Hematopoietic multipotent progenitor cell (in vitro differentiated cells): ENCODE measurements at regions not wholly inside any gene's neighbourhood (a gene's known extent, or its start where the extent isn't known, plus 50 kb on each side); places are given as distances from the start of the nearest gene placed in this dataset.

Experiments
- DNase-seq, 3 donors: peaks; one replicate each; pipeline ENCODE4 v3.0.0-alpha.2; 2011 to 2015; ENCODE audit warnings: low read depth in 2 of 3, low spot score in 2 of 3

GRCh38 chr17:71035226-71035625 lies 865.9 kb downstream of the KCNJ2 start:
- no peak for DNase-seq

DNA sequence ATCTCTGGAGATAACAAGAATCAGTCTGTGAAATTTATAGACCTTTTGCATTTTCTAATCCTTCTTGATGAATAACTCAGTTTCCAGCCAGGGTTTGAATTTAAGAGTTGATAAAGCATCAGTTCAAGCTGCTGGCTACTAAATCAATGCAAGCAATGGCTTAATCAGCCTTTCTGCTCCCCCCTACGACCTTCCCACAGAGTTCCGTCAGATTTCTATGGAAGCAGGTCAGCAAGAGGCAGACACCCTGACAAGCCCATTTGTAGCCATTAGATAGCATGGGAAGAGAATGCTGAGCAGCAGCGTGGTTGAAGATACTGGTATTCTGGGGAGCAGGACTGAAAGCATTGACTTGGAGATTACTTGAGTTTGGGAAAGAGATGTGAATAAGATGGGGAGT lies 868.1 kb downstream of the KCNJ2 start:
- no peak for DNase-seq

GRCh38 chr17:71039391-71039790 lies 870.1 kb downstream of the KCNJ2 start:
- DNase-seq, result no peak

DNA sequence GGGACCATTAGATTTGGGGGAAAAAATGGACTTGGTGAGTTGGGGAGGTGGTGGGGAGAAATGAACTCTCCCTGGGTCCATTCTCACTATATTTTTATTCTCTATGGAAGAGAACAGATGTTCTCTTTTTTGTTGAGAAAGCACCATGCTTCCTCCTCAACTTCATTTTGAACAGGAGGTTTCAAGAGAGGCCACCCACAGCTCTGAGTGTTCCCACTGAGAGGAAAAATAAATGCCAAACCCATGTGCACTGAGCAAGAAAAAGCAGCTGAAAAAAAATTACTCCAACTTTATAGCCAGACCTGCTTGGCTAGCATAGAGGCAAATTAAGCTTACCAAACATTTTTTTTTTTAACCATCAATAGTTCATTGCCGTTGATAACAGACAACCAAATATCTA lies 883.6 kb downstream of the KCNJ2 start:
- no peak for DNase-seq

- no peak for DNase-seq
Measured at GRCh38 chr17:71055128-71055527, 885.8 kb downstream of the KCNJ2 start.

- no peak for DNase-seq
Measured at GRCh38 chr17:71057448-71057847, 888.1 kb downstream of the KCNJ2 start.

GRCh38 chr17:71057938-71058337 lies 888.6 kb downstream of the KCNJ2 start:
- DNase-seq, result no peak

- DNase-seq, result no peak
Measured at GRCh38 chr17:71063127-71063526, 893.8 kb downstream of the KCNJ2 start.

DNA sequence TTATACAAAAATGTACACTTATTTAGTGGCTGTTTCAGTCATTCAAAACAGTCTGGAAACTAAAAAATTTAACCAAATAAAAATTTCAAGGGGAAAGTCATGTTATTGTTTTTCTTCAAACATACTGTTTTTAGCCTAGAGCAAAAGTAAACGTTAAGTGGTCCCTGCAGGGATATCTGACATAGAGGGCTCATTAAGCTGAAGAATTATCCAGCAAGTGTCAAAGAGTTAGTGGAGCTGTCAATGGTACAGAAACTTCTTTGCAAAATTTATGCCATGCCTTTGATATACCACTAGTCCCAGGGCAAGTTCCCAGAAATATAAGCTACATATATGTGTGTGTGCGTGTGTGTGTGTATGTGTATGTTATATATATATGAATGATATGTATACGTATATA lies 894.2 kb downstream of the KCNJ2 start:
- DNase-seq, result no peak

DNA sequence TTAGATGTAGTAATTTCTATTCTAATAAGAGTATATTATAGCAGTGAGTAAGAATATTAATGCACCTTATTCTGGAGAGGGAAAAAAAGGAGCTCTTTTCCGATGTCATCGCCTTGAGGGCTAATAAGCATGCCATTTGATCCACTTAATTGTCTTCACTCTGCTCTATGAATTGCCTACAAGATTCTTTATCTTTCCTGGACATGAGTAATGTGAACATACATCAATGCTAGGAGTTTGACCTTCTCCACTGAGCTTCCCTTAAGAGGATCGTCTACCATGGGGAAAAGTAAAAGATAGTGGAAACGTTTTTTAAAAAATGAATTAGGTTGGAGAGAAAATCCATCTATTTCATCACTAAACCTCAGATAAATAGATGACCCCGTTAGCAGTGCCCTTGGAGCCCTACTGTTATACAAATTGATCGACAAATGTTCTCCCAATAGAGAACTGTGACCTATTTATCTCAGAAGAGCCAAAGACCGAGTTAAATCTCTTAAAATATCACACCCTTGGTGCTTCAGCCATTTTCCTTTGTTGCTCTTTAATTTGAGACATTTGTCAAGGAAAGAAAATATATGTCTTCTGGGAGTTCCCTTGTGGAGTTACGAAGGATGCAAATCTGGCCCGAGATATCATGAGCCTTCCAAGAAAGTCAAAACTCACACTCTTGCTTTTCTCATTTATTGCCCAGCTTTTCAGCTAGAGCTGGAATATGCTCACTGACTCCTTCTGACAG lies 898.5 kb downstream of the KCNJ2 start:
- no peak for DNase-seq

GRCh38 chr17:71068408-71068750 lies 899.0 kb downstream of the KCNJ2 start:
- DNase-seq, result no peak

DNA sequence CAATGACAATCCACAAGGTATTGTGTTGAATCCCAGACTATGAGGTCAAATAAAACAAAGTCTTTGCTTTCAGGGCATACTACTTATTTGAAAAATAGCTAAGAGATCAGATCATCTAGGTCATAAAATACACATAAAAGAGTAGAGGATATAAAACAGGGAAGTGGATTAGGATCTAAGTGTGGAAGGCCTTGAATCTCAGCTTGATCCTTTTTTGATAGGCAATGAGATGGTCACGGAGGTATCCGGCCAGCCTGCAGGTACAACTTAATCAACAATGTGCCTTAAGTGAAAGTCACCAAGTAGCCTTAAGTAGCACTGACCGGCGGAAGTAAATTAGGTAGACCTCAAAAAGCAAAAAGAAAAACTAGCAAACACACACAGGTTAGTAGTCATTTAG lies 901.7 kb downstream of the KCNJ2 start:
- DNase-seq, result no peak

DNA sequence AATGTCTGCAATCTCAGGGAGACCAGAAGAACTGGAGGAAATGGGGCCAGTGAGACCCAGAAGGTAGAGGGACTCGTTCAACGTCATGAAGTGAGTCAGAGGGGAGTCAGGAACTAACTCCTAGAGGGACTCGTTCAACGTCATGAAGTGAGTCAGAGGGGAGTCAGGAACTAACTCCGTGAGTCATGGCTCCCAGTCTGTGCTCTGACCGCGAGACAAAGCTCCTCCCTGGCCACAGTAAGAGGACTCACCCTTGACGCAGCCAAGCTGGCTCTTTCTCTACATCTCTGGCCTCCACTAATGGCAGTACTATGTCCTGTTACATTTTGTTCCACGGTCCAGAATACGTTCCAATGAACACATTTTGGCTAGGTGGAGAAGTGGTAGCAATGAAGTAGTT lies 902.5 kb downstream of the KCNJ2 start:
- no peak for DNase-seq

- no peak for DNase-seq
Measured at GRCh38 chr17:71080937-71081336, 911.6 kb downstream of the KCNJ2 start.

DNA sequence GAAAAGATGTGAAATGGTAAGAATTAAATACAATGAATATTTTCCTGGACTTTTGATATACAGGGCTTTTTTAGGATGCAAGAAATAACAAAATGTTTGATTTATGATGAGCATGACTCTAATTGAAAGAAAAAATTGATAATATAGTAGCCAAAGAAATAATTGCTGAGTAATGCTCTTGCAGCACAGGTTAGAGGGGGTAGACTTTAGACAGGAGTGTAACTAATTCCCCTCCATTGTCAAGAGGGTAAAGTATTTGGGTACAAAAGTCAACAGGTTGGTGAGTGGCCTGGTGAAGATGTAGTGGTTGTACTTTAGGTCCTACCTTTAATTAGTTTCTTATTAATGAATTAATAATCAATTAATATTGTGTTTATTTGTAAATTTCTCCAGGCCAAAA lies 912.3 kb downstream of the KCNJ2 start:
- DNase-seq, result no peak

DNA sequence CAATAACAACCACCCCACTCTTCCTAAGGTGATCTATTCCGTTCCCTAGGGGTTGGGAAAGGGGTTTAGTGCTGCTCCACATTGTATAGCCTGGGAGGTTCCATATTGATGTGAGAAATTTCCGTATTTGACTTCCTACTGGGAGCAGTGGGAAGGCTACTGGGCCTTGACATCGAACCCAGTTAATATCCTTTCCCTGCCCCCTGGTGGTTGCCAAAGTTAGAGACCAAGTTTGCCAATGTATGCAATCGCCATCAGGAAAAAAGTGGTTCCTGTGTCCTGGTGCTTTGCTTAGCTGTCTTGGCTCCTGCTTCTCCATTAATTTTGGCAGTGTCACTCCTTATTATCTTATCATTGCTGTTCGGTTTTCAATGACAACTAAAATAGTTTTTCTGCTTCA lies 914.9 kb downstream of the KCNJ2 start:
- peak in 2 of 3 donors; percentile 34 to 48 for DNase-seq

GRCh38 chr17:71084838-71085237 lies 915.5 kb downstream of the KCNJ2 start:
- DNase-seq, result no peak

GRCh38 chr17:71085238-71086033 lies 916.1 kb downstream of the KCNJ2 start:
- DNase-seq, result peak in 2 of 3 donors; percentile 22 to 27

GRCh38 chr17:71089431-71089830 lies 920.1 kb downstream of the KCNJ2 start:
- DNase-seq, result no peak

DNA sequence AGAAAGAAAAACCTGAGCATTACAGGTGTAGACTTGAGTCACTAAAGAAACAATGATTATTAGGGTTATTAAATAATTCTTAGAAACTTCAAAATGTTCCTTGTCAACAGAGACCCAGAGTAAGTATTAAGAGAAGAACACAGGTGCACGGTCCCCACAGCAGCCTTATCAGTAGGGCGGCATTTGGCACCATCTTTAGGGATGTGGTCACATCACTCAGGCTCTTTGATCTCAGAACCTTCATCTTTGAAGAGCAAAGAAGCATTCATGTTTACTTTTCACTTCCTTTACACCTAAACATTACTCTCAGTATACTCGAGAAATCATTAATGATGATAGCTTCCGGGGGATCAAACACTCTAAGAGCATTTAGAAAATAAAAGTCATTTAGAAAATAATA lies 928.7 kb downstream of the KCNJ2 start:
- DNase-seq, result no peak

DNA sequence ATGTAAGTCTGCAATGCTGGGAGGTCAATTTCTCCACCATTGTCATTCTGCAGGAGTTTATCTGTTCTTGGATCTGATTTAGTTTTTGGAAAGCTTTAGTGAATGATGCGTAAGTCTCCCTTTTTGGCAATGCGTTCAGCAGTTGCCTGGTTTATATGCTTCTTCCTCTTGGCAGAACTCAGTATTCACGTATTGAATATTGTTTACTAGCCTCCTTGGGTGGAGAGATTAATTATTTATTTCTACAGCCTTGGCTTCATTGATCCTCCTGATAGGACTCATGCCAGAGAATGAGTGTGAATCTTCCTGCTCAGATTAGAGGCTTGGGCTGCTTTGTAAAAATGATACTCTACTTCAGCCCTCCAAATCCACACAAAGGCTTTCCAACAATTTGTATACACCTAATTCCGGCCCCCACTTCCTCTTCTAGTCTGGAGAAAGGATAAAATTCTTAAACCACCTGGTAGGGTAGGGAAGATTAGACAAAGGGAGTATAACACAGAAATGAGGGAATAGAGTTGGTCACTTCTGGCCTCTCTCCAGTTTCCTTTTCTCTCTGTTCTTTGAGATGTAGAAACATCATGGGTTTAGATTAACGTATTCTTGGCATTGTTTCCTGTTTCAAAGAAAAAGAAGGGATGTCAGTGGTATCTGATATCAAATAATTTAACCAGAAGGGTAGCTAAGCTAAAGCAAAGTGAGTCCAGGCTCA lies 929.8 kb downstream of the KCNJ2 start:
- DNase-seq, result no peak

DNA sequence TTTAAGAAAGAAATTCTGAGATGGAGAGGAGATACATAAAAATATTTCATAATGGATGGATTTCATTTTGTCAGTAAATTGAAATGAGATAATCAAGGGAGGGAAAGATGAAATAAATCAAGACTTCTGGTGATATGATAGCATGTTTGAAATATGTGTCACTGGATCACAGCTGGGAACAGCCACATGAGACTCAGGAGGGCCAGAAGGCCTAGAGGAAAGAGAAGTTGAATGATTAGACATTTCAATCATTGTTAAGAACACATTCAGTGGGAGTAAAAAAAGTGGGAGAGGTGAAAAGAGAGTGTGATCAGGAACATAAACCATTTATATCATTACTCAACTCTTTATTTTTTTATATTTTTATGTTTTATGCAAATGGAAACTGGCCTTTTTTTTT lies 933.4 kb downstream of the KCNJ2 start:
- DNase-seq, result no peak
